ENCODE measurements at regions not wholly inside any gene's neighbourhood (a gene's known extent, or its start where the extent isn't known, plus 50 kb on each side); places are given as distances from the start of the nearest gene placed in this dataset.

DNA sequence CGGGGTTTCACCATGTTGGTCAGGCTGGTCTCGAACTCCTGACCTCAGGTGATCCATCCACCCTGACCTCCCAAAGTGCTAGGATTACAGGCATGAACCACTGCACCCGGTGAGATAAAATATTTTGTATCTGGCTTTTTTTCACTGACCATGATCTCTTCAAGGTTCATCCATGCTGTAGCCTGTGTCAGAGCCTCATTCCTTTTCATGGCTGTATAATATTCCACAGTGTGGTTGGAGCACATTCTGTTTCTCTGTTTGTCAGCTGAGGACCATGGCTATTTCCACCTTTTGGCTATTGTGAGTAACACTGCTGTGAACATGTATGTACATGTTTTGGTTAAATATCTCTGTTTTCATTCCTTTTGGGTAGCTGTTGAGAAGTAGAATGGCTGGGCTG lies 169.2 kb downstream of the SHOX start:
- DNase-seq (ENCODE audit: low read depth, low spot score), result no peak
- no peaks in the 10 kb centered on the region for H3K4me1 Mint-ChIP-seq
- H3K9me3 Mint-ChIP-seq, result no peaks in the 10 kb centered on the region
- peaks cover 31% of the 10 kb centered on the region for H3K27me3 Mint-ChIP-seq (ENCODE audit: low read depth)
- no peak overlapping the region for H3K27ac Mint-ChIP-seq (ENCODE audit: unreplicated experiment)
- H3K36me3 Mint-ChIP-seq (ENCODE audit: low read depth), result no peaks in the 10 kb centered on the region
- TF ChIP-seq, protein P1, sequence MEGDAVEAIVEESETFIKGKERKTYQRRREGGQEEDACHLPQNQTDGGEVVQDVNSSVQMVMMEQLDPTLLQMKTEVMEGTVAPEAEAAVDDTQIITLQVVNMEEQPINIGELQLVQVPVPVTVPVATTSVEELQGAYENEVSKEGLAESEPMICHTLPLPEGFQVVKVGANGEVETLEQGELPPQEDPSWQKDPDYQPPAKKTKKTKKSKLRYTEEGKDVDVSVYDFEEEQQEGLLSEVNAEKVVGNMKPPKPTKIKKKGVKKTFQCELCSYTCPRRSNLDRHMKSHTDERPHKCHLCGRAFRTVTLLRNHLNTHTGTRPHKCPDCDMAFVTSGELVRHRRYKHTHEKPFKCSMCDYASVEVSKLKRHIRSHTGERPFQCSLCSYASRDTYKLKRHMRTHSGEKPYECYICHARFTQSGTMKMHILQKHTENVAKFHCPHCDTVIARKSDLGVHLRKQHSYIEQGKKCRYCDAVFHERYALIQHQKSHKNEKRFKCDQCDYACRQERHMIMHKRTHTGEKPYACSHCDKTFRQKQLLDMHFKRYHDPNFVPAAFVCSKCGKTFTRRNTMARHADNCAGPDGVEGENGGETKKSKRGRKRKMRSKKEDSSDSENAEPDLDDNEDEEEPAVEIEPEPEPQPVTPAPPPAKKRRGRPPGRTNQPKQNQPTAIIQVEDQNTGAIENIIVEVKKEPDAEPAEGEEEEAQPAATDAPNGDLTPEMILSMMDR (conservative IDR thresholded peaks at IDR 0.05), result no peak
- H3K4me3 Mint-ChIP-seq, result no peak overlapping the region

DNA sequence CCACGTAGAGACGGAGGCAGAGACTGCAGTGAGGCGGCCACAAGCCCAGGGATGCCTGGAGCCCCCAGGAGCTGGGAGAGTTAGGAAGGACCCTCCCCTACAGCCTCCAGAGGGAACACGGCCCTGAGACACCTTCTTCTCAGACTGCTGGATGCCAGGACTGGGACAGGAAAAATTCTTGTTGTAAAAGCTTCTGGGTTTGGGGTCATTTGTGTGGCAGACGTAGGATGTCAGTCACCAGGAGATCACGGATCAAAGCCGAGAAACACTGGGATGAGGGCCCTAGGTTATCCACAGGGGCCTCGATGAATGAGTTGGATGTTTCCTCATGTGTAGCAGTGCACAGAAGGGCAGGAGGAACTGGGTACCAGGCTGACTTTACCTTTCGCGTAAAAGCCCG lies 163.7 kb downstream of the SHOX start:
- no peak overlapping the region for H3K4me3 Mint-ChIP-seq
- no peak for DNase-seq (ENCODE audit: low read depth, low spot score)
- peaks cover 19% of the 10 kb centered on the region for H3K4me1 Mint-ChIP-seq
- H3K27me3 Mint-ChIP-seq (ENCODE audit: low read depth), result peaks cover 61% of the 10 kb centered on the region
- TF ChIP-seq, protein P1 (conservative IDR thresholded peaks at IDR 0.05), result no peak
- no peak overlapping the region for H3K27ac Mint-ChIP-seq (ENCODE audit: unreplicated experiment)
- no peaks in the 10 kb centered on the region for H3K36me3 Mint-ChIP-seq (ENCODE audit: low read depth)
- no peaks in the 10 kb centered on the region for H3K9me3 Mint-ChIP-seq

DNA sequence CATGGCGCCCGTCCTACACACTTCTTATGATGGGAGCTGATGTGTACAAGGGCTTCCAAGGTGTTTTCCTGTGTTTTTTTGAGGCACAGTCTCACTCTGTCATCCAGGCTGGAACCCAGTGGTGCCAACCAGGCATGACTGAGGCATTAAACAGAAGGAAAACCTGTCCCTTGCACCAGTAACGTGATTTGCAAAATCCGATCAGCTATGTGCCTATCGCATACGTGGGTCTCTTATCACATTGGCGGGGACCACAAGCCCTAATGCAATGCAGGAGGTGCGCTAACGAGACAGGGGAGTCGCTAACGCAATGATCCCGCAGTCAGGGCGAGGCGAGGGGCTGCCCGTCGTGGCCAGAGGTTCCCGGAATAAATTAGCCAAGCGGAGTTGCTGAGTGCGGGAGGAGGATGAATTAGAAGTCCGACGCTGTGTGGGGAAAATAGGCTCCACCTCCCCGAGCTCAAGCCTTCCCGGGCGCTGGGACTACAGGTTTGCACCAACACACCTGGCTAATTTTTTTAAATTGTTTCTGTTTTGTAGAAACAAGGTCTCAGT lies 162.7 kb downstream of the SHOX start:
- no peak overlapping the region for H3K4me3 Mint-ChIP-seq
- no peak for DNase-seq (ENCODE audit: low read depth, low spot score)
- H3K4me1 Mint-ChIP-seq, result peaks cover 23% of the 10 kb centered on the region
- H3K27ac Mint-ChIP-seq (ENCODE audit: unreplicated experiment), result no peak overlapping the region
- TF ChIP-seq, protein P1 (conservative IDR thresholded peaks at IDR 0.05), result no peak
- no peaks in the 10 kb centered on the region for H3K36me3 Mint-ChIP-seq (ENCODE audit: low read depth)
- H3K27me3 Mint-ChIP-seq (ENCODE audit: low read depth), result peaks cover 71% of the 10 kb centered on the region
- no peaks in the 10 kb centered on the region for H3K9me3 Mint-ChIP-seq

DNA sequence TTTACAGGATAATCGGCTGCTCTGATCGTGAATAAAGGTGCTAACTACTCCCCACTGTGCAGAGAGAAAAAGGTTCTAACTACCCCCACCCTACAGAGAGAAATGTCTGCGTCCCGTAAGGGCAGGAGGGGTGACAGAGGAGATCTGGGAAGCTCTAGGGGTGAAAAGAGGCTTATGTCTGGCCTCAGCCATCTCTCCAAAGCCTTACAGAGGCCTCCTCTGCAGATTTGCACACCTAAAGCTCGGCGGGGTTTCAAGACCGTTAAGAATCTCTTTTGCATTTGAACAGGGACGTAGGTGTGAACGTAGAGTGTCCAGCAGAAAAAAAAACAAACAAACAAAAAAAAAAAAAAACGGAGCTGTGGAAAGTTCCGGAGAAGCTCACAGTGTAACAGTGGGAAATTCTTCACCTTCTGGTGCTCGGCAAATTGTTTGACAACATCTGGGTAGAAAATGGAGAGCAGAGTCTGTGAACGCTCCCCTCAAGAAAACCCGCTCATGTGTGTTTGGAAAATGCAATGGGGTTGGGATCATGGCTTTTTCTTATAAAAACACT lies 161.0 kb downstream of the SHOX start:
- no peaks in the 10 kb centered on the region for H3K9me3 Mint-ChIP-seq
- no peaks in the 10 kb centered on the region for H3K36me3 Mint-ChIP-seq (ENCODE audit: low read depth)
- peaks cover 23% of the 10 kb centered on the region for H3K4me1 Mint-ChIP-seq
- peaks cover 73% of the 10 kb centered on the region for H3K27me3 Mint-ChIP-seq (ENCODE audit: low read depth)
- no peak overlapping the region for H3K27ac Mint-ChIP-seq (ENCODE audit: unreplicated experiment)
- TF ChIP-seq, protein P1 (conservative IDR thresholded peaks at IDR 0.05), result no peak
- no peak overlapping the region for H3K4me3 Mint-ChIP-seq
- no peak for DNase-seq (ENCODE audit: low read depth, low spot score)

DNA sequence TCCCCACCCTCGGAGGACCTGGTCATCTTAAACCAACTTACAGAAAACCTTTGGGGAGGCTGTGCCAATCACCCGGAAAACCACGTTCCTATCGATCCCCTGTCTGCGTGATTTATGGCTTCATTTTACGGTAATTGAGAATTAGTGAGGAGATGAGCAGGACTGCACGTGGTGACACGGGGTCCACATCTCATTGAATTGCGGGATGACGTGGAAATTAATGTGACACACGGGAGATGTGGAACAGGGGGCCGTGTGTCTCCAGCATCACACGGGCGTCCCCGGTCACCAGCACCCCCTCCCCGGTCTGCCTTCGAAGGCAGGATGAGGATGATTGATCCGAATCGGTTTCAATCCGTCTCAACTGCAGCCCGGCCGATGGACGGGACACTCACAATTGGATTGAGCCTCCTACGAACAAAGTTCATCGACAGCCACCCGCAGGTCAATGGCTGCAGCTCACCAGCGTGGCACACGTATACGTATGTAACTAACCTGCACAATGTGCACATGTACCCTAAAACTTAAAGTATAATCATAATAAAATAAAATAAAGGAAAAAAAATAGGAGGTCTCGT lies 160.3 kb downstream of the SHOX start:
- Mint-ChIP-seq H3K4me1 (peaks cover 23% of the 10 kb centered on the region), H3K4me3 (no peak overlapping the region), H3K27me3 (ENCODE audit: low read depth) (peaks cover 75% of the 10 kb centered on the region), H3K9me3 (no peaks in the 10 kb centered on the region), H3K27ac (ENCODE audit: unreplicated experiment) (no peak overlapping the region), H3K36me3 (ENCODE audit: low read depth) (no peaks in the 10 kb centered on the region)
- TF ChIP-seq, protein P1 (conservative IDR thresholded peaks at IDR 0.05), result no peak
- DNase-seq (ENCODE audit: low read depth, low spot score), result no peak
